B cell (primary cell): ENCODE measurements at regions not wholly inside any gene's neighbourhood (a gene's known extent, or its start where the extent isn't known, plus 50 kb on each side); places are given as distances from the start of the nearest gene placed in this dataset.

ENCODE experiments used
- ATAC-seq: fragments of 200-7000 bp; cut with Tn5 transposase; one replicate; pipeline ENCODE4 v1.10.0; 2021; ENCODE audit warnings: low read depth, mild to moderate bottlenecking, moderate number of reproducible peaks, moderate library complexity
- CTCF ChIA-PET: fragments of 350-600 bp; sonication (Branson Sonifier 250); formaldehyde crosslinking; loops from one replicate; lab custom pipeline; 2021; ENCODE audit warnings: antibody characterized with exemption, inconsistent platforms; lab: Charles Lee
- POLR2A ChIA-PET: fragments of 350-600 bp; sonication (Branson Sonifier 250); formaldehyde crosslinking; loops from one replicate; lab custom pipeline; 2021; ENCODE audit warnings: antibody characterized with exemption; lab: Charles Lee
- DNase-seq: peaks from one replicate; pipeline ENCODE4 v3.0.0; 2013
- H2AFZ ChIP-seq: 2 replicates; pipeline ENCODE4 v1.6.1; 2012; ENCODE audit warnings: mild to moderate bottlenecking, low read depth, low read length; ENCODE audit not compliant: insufficient read depth, poor library complexity, severe bottlenecking
- H3K27ac ChIP-seq, 2 donors: 1 replicate in 1 of 2; 2 replicates in 1 of 2; pipeline ENCODE4 v1.5.1; 2012 to 2013; ENCODE audit warnings: low read length in 2 of 2, mild to moderate bottlenecking in 2 of 2, moderate library complexity in 1 of 2
- H3K27me3 ChIP-seq, 4 experiments: fragments of 200-600 bp in 1 of 4; sonication (generic) in 1 of 4; replicated peaks in 1 of 4; 1 replicate in 2 of 4; 2 replicates in 2 of 4; pipeline versions ENCODE4 v1.6.1 to v1.7.0; 2013 to 2016; ENCODE audit warnings: low read length in 3 of 4, mild to moderate bottlenecking in 2 of 4, mixed read lengths in 1 of 4, moderate library complexity in 1 of 4; ENCODE audit not compliant: insufficient read depth in 4 of 4, control insufficient read depth in 3 of 4; ENCODE audit errors: control extremely low read depth in 1 of 4
- H3K36me3 ChIP-seq, 2 experiments: replicated peaks in 1 of 2; 1 replicate in 1 of 2; 2 replicates in 1 of 2; pipeline versions ENCODE4 v1.6.1 to v1.7.1; 2013; ENCODE audit warnings: low read length in 1 of 2; ENCODE audit not compliant: insufficient read depth in 2 of 2, control insufficient read depth in 1 of 2; ENCODE audit errors: control extremely low read depth in 1 of 2, extremely low read depth in 1 of 2
- H3K4me1 ChIP-seq, 2 donors: fragments of 200-600 bp in 1 of 2; sonication (generic) in 1 of 2; 1 replicate in 1 of 2; 2 replicates in 1 of 2; pipeline versions ENCODE4 v1.5.1 to v1.6.1; 2013 to 2017; ENCODE audit warnings: low read length in 2 of 2; ENCODE audit not compliant: control insufficient read depth in 2 of 2, insufficient read depth in 2 of 2
- H3K4me2 ChIP-seq: replicated peaks from 2 replicates; pipeline ENCODE3; 2012; ENCODE audit warnings: mild to moderate bottlenecking, low read depth, low read length; ENCODE audit not compliant: poor library complexity, severe bottlenecking
- H3K4me3 ChIP-seq, 5 experiments: fragments of 200-600 bp in 1 of 5; sonication (generic) in 1 of 5; 1 replicate in 3 of 5; 2 replicates in 2 of 5; pipeline versions ENCODE4 v1.5.1 to v1.7.0; 2011 to 2016; ENCODE audit warnings: low read length in 4 of 5, mild to moderate bottlenecking in 4 of 5, low read depth in 2 of 5, control low read depth in 1 of 5, moderate library complexity in 1 of 5; ENCODE audit not compliant: insufficient read depth in 1 of 5; ENCODE audit errors: control extremely low read depth in 1 of 5, extremely low read depth in 1 of 5
- H3K79me2 ChIP-seq: fragments of 200-600 bp; sonication (generic); one replicate; pipeline ENCODE4 v1.6.0; 2016; ENCODE audit warnings: low read length; ENCODE audit not compliant: control insufficient read depth, insufficient read depth
- H3K9ac ChIP-seq: fragments of 200-600 bp; sonication (generic); 2 replicates; pipeline ENCODE4 v1.6.1; 2017; ENCODE audit warnings: mild to moderate bottlenecking, low read length, moderate library complexity
- H3K9me3 ChIP-seq, 3 donors: one replicate each; pipeline versions ENCODE4 v1.6.1 to v1.7.1; 2013; ENCODE audit warnings: low read length in 2 of 3; ENCODE audit not compliant: control insufficient read depth in 2 of 3, insufficient read depth in 1 of 3; ENCODE audit errors: control extremely low read depth in 1 of 3
- H4K20me1 ChIP-seq: 2 replicates; pipeline ENCODE4 v1.6.0; 2012; ENCODE audit warnings: mild to moderate bottlenecking, low read length; ENCODE audit not compliant: insufficient read depth, control insufficient read depth, poor library complexity, severe bottlenecking
- H3K27ac Mint-ChIP-seq: one replicate; pipeline ENCODE4 v1.8.0; 2021; ENCODE audit warnings: mixed read lengths
- H3K27me3 Mint-ChIP-seq: one replicate; pipeline ENCODE4 v1.8.0; 2021; ENCODE audit warnings: mixed read lengths
- H3K4me1 Mint-ChIP-seq: one replicate; pipeline ENCODE4 v1.8.0; 2021; ENCODE audit warnings: mixed read lengths
- H3K4me3 Mint-ChIP-seq: one replicate; pipeline ENCODE4 v1.8.0; 2021; ENCODE audit warnings: mixed read lengths
- H3K9me3 Mint-ChIP-seq: one replicate; pipeline ENCODE4 v1.8.0; 2022; ENCODE audit warnings: mixed read lengths; ENCODE audit not compliant: insufficient read depth
- EZH2 ChIP-seq: IDR thresholded peaks from 2 replicates; pipeline ENCODE4 v1.6.1; 2012; ENCODE audit warnings: borderline replicate concordance, low read depth, mild to moderate bottlenecking, moderate library complexity, low read length; ENCODE audit not compliant: insufficient read depth, poor library complexity, severe bottlenecking
- WGBS: methylation state at CpG from one replicate; pipeline ENCODE4 v1.1.5; 2013; ENCODE audit warnings: missing lambda C conversion rate; ENCODE audit not compliant: insufficient coverage; 5-methylcytosine and 5-hydroxymethylcytosine counted together
- intact Hi-C: fragments of 100-400 bp; cut with micrococcal nuclease; formaldehyde crosslinking; loops from one replicate; pipeline ENCODE4 v1.10.0; 2022
- TF ChIP-seq, protein P1 (sequence below): fragments of 200-600 bp; IDR thresholded peaks from one replicate; pipeline ENCODE4 v1.8.0; 2022; ENCODE audit warnings: antibody characterized with exemption, mild to moderate bottlenecking

DNA sequence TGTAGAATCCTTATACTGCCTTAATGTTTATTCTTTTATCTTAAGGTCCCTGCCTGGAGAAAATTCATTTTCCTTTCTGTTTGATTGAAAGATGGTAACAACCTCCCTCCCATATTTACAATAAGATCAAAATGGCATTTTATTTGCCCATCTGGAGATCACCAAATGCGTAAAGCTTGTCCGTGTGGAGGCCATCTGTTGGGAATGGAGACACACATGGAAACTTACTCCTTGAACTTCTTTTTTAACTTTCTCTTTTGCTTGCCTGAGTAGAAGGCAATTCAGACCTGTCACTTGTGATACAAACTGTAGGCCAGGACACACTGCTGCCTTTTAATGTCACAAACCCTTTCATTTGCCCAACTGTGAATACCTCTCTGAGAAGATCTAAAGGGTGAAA lies 144.8 kb upstream of the CEP162 start:
- Histone ChIP-seq H3K27ac (no peak overlapping the region), H3K9me3 (no peaks in the 10 kb centered on the region), H3K9ac (no peak overlapping the region), H3K4me2 (no peak overlapping the region), H3K4me1 (no peaks in the 10 kb centered on the region), H3K27me3 (no peaks in the 10 kb centered on the region), H3K4me3 (no peak overlapping the region), H2AFZ (no peak overlapping the region), H3K79me2 (no peaks in the 10 kb centered on the region), H4K20me1 (no peaks in the 10 kb centered on the region), H3K36me3 (no peaks in the 10 kb centered on the region)
- TF ChIP-seq EZH2 = no peak
- TF ChIP-seq, protein P1, sequence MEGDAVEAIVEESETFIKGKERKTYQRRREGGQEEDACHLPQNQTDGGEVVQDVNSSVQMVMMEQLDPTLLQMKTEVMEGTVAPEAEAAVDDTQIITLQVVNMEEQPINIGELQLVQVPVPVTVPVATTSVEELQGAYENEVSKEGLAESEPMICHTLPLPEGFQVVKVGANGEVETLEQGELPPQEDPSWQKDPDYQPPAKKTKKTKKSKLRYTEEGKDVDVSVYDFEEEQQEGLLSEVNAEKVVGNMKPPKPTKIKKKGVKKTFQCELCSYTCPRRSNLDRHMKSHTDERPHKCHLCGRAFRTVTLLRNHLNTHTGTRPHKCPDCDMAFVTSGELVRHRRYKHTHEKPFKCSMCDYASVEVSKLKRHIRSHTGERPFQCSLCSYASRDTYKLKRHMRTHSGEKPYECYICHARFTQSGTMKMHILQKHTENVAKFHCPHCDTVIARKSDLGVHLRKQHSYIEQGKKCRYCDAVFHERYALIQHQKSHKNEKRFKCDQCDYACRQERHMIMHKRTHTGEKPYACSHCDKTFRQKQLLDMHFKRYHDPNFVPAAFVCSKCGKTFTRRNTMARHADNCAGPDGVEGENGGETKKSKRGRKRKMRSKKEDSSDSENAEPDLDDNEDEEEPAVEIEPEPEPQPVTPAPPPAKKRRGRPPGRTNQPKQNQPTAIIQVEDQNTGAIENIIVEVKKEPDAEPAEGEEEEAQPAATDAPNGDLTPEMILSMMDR = no peak
- DNase-seq (no peak), ATAC-seq (no peak)
- H3K4me3 Mint-ChIP-seq = no peak overlapping the region
- H3K27ac Mint-ChIP-seq = no peak overlapping the region
- no CpG with 5 or more reads among the region's 2 CpGs for WGBS
- H3K27me3 Mint-ChIP-seq = no peaks in the 10 kb centered on the region
- ChIA-PET CTCF (no interaction called here), POLR2A (no interaction called here)
- intact Hi-C loops = no loop called here
- no peaks in the 10 kb centered on the region for H3K4me1 Mint-ChIP-seq
- peaks cover 5% of the 10 kb centered on the region for H3K9me3 Mint-ChIP-seq

DNA sequence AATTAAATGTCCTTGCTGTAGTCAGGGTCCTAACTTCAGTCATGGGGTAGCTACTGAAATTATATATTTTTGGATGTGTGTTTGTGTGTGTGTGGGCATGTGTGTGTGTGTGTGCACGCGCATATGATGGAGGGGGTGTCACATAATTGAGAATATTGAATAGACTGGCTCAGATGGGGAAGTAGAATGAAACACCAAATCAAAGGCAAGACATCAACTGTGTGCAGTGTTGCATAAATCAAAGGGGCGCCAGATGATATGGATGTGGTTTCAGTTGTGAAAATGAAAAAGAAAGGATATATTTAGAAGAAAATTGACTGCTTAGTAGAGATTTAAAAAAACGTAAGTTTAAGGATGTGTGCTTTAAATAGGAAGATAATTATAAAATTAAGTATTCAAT lies 144.2 kb upstream of the CEP162 start:
- Mint-ChIP-seq H3K27me3 (no peaks in the 10 kb centered on the region), H3K4me3 (no peak overlapping the region), H3K9me3 (peaks cover 5% of the 10 kb centered on the region), H3K27ac (no peak overlapping the region), H3K4me1 (no peaks in the 10 kb centered on the region)
- Histone ChIP-seq H3K27ac (no peak overlapping the region), H3K4me3 (no peak overlapping the region), H4K20me1 (no peaks in the 10 kb centered on the region), H2AFZ (no peak overlapping the region), H3K4me1 (no peaks in the 10 kb centered on the region), H3K36me3 (no peaks in the 10 kb centered on the region), H3K79me2 (no peaks in the 10 kb centered on the region), H3K4me2 (no peak overlapping the region), H3K27me3 (no peaks in the 10 kb centered on the region), H3K9me3 (no peaks in the 10 kb centered on the region), H3K9ac (no peak overlapping the region)
- ChIA-PET CTCF (no interaction called here), POLR2A (no interaction called here)
- ATAC-seq (no peak), DNase-seq (no peak)
- intact Hi-C loops = no loop called here
- WGBS = 36% methylated on average over 3 of the region's 4 CpGs
- no peak for TF ChIP-seq EZH2
- TF ChIP-seq, protein P1 = no peak
